ENCODE measurements at regions not wholly inside any gene's neighbourhood (a gene's known extent, or its start where the extent isn't known, plus 50 kb on each side); places are given as distances from the start of the nearest gene placed in this dataset.

- Histone ChIP-seq H3K4me1 (ENCODE audit: control insufficient read depth in 3 of 3, insufficient read depth in 2 of 3, low read depth in 1 of 3, low read length in 2 of 3) (no peaks in the 10 kb centered on the region), H3K9me3 (ENCODE audit: control insufficient read depth in 2 of 2, insufficient read depth in 1 of 2, low read depth in 1 of 2, low read length in 1 of 2) (no peaks in the 10 kb centered on the region), H3K27me3 (ENCODE audit: control insufficient read depth in 3 of 3, insufficient read depth in 3 of 3, low read length in 3 of 3) (no peaks in the 10 kb centered on the region), H3K27ac (ENCODE audit: low read depth in 1 of 3, low read length in 2 of 3) (no peak overlapping the region), H3K36me3 (ENCODE audit: control insufficient read depth in 3 of 3, insufficient read depth in 2 of 3, low read depth in 1 of 3, low read length in 3 of 3) (no peaks in the 10 kb centered on the region), H3K4me3 (ENCODE audit: low read depth in 1 of 3, low read length in 3 of 3) (no peak overlapping the region)
- FAIRE-seq (no peak), DNase-seq (no peak)
- WGBS, 3 donors: 79 to 89% (median 81%) methylated on average over 2 of the region's 2 CpGs
Observed at GRCh38 chr1:193741228-193741627, 554.8 kb upstream of the B3GALT2 start.

- Histone ChIP-seq H3K9me3 (ENCODE audit: control insufficient read depth in 2 of 2, insufficient read depth in 1 of 2, low read depth in 1 of 2, low read length in 1 of 2) (no peaks in the 10 kb centered on the region), H3K36me3 (ENCODE audit: control insufficient read depth in 3 of 3, insufficient read depth in 2 of 3, low read depth in 1 of 3, low read length in 3 of 3) (no peaks in the 10 kb centered on the region), H3K27me3 (ENCODE audit: control insufficient read depth in 3 of 3, insufficient read depth in 3 of 3, low read length in 3 of 3) (no peaks in the 10 kb centered on the region), H3K27ac (ENCODE audit: low read depth in 1 of 3, low read length in 2 of 3) (no peak overlapping the region), H3K4me1 (ENCODE audit: control insufficient read depth in 3 of 3, insufficient read depth in 2 of 3, low read depth in 1 of 3, low read length in 2 of 3) (no peaks in the 10 kb centered on the region), H3K4me3 (ENCODE audit: low read depth in 1 of 3, low read length in 3 of 3) (no peak overlapping the region)
- WGBS, 3 donors: 82 to 91% (median 87%) methylated on average over 1 of the region's 1 CpG
- FAIRE-seq: no peak
- DNase-seq: no peak
Observed at GRCh38 chr1:193740762-193741161, 554.3 kb upstream of the B3GALT2 start.

GRCh38 chr1:193736507-193736906 lies 550.1 kb upstream of the B3GALT2 start:
- FAIRE-seq: no peak
- Histone ChIP-seq H3K9me3 (ENCODE audit: control insufficient read depth in 2 of 2, insufficient read depth in 1 of 2, low read depth in 1 of 2, low read length in 1 of 2) (no peaks in the 10 kb centered on the region), H3K4me1 (ENCODE audit: control insufficient read depth in 3 of 3, insufficient read depth in 2 of 3, low read depth in 1 of 3, low read length in 2 of 3) (no peaks in the 10 kb centered on the region), H3K27me3 (ENCODE audit: control insufficient read depth in 3 of 3, insufficient read depth in 3 of 3, low read length in 3 of 3) (no peaks in the 10 kb centered on the region), H3K36me3 (ENCODE audit: control insufficient read depth in 3 of 3, insufficient read depth in 2 of 3, low read depth in 1 of 3, low read length in 3 of 3) (no peaks in the 10 kb centered on the region), H3K4me3 (ENCODE audit: low read depth in 1 of 3, low read length in 3 of 3) (no peak overlapping the region), H3K27ac (ENCODE audit: low read depth in 1 of 3, low read length in 2 of 3) (no peak overlapping the region)
- 90 to 93% (median 91%) methylated on average over 3 of the region's 3 CpGs for WGBS, 3 donors
- DNase-seq: no peak

- Histone ChIP-seq H3K27ac (ENCODE audit: low read depth in 1 of 3, low read length in 2 of 3) (no peak overlapping the region), H3K27me3 (ENCODE audit: control insufficient read depth in 3 of 3, insufficient read depth in 3 of 3, low read length in 3 of 3) (no peaks in the 10 kb centered on the region), H3K4me1 (ENCODE audit: control insufficient read depth in 3 of 3, insufficient read depth in 2 of 3, low read depth in 1 of 3, low read length in 2 of 3) (no peaks in the 10 kb centered on the region), H3K4me3 (ENCODE audit: low read depth in 1 of 3, low read length in 3 of 3) (no peak overlapping the region), H3K36me3 (ENCODE audit: control insufficient read depth in 3 of 3, insufficient read depth in 2 of 3, low read depth in 1 of 3, low read length in 3 of 3) (no peaks in the 10 kb centered on the region), H3K9me3 (ENCODE audit: control insufficient read depth in 2 of 2, insufficient read depth in 1 of 2, low read depth in 1 of 2, low read length in 1 of 2) (no peaks in the 10 kb centered on the region)
- 48 to 61% (median 51%) methylated on average over 3 of the region's 3 CpGs for WGBS, 3 donors
- FAIRE-seq (no peak), DNase-seq (no peak)
Observed at GRCh38 chr1:193733674-193734073, 547.3 kb upstream of the B3GALT2 start.

- FAIRE-seq (no peak), DNase-seq (no peak)
- WGBS, 3 donors: 66 to 76% (median 72%) methylated on average over 3 of the region's 3 CpGs
- Histone ChIP-seq H3K4me3 (ENCODE audit: low read depth in 1 of 3, low read length in 3 of 3) (no peak overlapping the region), H3K27me3 (ENCODE audit: control insufficient read depth in 3 of 3, insufficient read depth in 3 of 3, low read length in 3 of 3) (no peaks in the 10 kb centered on the region), H3K4me1 (ENCODE audit: control insufficient read depth in 3 of 3, insufficient read depth in 2 of 3, low read depth in 1 of 3, low read length in 2 of 3) (no peaks in the 10 kb centered on the region), H3K36me3 (ENCODE audit: control insufficient read depth in 3 of 3, insufficient read depth in 2 of 3, low read depth in 1 of 3, low read length in 3 of 3) (no peaks in the 10 kb centered on the region), H3K9me3 (ENCODE audit: control insufficient read depth in 2 of 2, insufficient read depth in 1 of 2, low read depth in 1 of 2, low read length in 1 of 2) (no peaks in the 10 kb centered on the region), H3K27ac (ENCODE audit: low read depth in 1 of 3, low read length in 2 of 3) (no peak overlapping the region)
Observed at GRCh38 chr1:193730017-193730416, 543.6 kb upstream of the B3GALT2 start.

GRCh38 chr1:193729429-193729828 lies 543.0 kb upstream of the B3GALT2 start:
- Histone ChIP-seq H3K27me3 (ENCODE audit: control insufficient read depth in 3 of 3, insufficient read depth in 3 of 3, low read length in 3 of 3) (no peaks in the 10 kb centered on the region), H3K4me3 (ENCODE audit: low read depth in 1 of 3, low read length in 3 of 3) (no peak overlapping the region), H3K36me3 (ENCODE audit: control insufficient read depth in 3 of 3, insufficient read depth in 2 of 3, low read depth in 1 of 3, low read length in 3 of 3) (no peaks in the 10 kb centered on the region), H3K4me1 (ENCODE audit: control insufficient read depth in 3 of 3, insufficient read depth in 2 of 3, low read depth in 1 of 3, low read length in 2 of 3) (no peaks in the 10 kb centered on the region), H3K9me3 (ENCODE audit: control insufficient read depth in 2 of 2, insufficient read depth in 1 of 2, low read depth in 1 of 2, low read length in 1 of 2) (no peaks in the 10 kb centered on the region), H3K27ac (ENCODE audit: low read depth in 1 of 3, low read length in 2 of 3) (no peak overlapping the region)
- DNase-seq (peak in 1 of 2 donors; percentile 5), FAIRE-seq (no peak)
- 65 to 76% (median 73%) methylated on average over 2 of the region's 2 CpGs for WGBS, 3 donors

- FAIRE-seq (no peak), DNase-seq (no peak)
- Histone ChIP-seq H3K4me1 (ENCODE audit: control insufficient read depth in 3 of 3, insufficient read depth in 2 of 3, low read depth in 1 of 3, low read length in 2 of 3) (no peaks in the 10 kb centered on the region), H3K36me3 (ENCODE audit: control insufficient read depth in 3 of 3, insufficient read depth in 2 of 3, low read depth in 1 of 3, low read length in 3 of 3) (no peaks in the 10 kb centered on the region), H3K9me3 (ENCODE audit: control insufficient read depth in 2 of 2, insufficient read depth in 1 of 2, low read depth in 1 of 2, low read length in 1 of 2) (no peaks in the 10 kb centered on the region), H3K4me3 (ENCODE audit: low read depth in 1 of 3, low read length in 3 of 3) (no peak overlapping the region), H3K27ac (ENCODE audit: low read depth in 1 of 3, low read length in 2 of 3) (no peak overlapping the region), H3K27me3 (ENCODE audit: control insufficient read depth in 3 of 3, insufficient read depth in 3 of 3, low read length in 3 of 3) (no peaks in the 10 kb centered on the region)
- WGBS, 3 donors: 73 to 78% (median 75%) methylated on average over 1 of the region's 1 CpG
Observed at GRCh38 chr1:193727850-193728249, 541.4 kb upstream of the B3GALT2 start.

- Histone ChIP-seq H3K36me3 (ENCODE audit: control insufficient read depth in 3 of 3, insufficient read depth in 2 of 3, low read depth in 1 of 3, low read length in 3 of 3) (no peaks in the 10 kb centered on the region), H3K27ac (ENCODE audit: low read depth in 1 of 3, low read length in 2 of 3) (no peak overlapping the region), H3K4me3 (ENCODE audit: low read depth in 1 of 3, low read length in 3 of 3) (no peak overlapping the region), H3K4me1 (ENCODE audit: control insufficient read depth in 3 of 3, insufficient read depth in 2 of 3, low read depth in 1 of 3, low read length in 2 of 3) (no peaks in the 10 kb centered on the region), H3K9me3 (ENCODE audit: control insufficient read depth in 2 of 2, insufficient read depth in 1 of 2, low read depth in 1 of 2, low read length in 1 of 2) (no peaks in the 10 kb centered on the region), H3K27me3 (ENCODE audit: control insufficient read depth in 3 of 3, insufficient read depth in 3 of 3, low read length in 3 of 3) (no peaks in the 10 kb centered on the region)
- DNase-seq: no peak
- no peak for FAIRE-seq
- 80 to 86% (median 81%) methylated on average over 3 of the region's 3 CpGs for WGBS, 3 donors
Observed at GRCh38 chr1:193726722-193727121, 540.3 kb upstream of the B3GALT2 start.

- no peak for FAIRE-seq
- H3K9me3 ChIP-seq (ENCODE audit: control insufficient read depth in 2 of 2, insufficient read depth in 1 of 2, low read depth in 1 of 2, low read length in 1 of 2): no peaks in the 10 kb centered on the region
- H3K4me3 ChIP-seq (ENCODE audit: low read depth in 1 of 3, low read length in 3 of 3): no peak overlapping the region
- no peaks in the 10 kb centered on the region for H3K36me3 ChIP-seq (ENCODE audit: control insufficient read depth in 3 of 3, insufficient read depth in 2 of 3, low read depth in 1 of 3, low read length in 3 of 3)
- DNase-seq: no peak
- no peaks in the 10 kb centered on the region for H3K27me3 ChIP-seq (ENCODE audit: control insufficient read depth in 3 of 3, insufficient read depth in 3 of 3, low read length in 3 of 3)
- H3K4me1 ChIP-seq (ENCODE audit: control insufficient read depth in 3 of 3, insufficient read depth in 2 of 3, low read depth in 1 of 3, low read length in 2 of 3): no peaks in the 10 kb centered on the region
- no peak overlapping the region for H3K27ac ChIP-seq (ENCODE audit: low read depth in 1 of 3, low read length in 2 of 3)
Observed at GRCh38 chr1:193712392-193712791, 526.0 kb upstream of the B3GALT2 start.
